Prostate gland (tissue), 2 donors: ENCODE measurements at regions not wholly inside any gene's neighbourhood (a gene's known extent, or its start where the extent isn't known, plus 50 kb on each side); places are given as distances from the start of the nearest gene placed in this dataset.

Experiments
- DNase-seq: peaks from one replicate; pipeline ENCODE4 v3.0.0-alpha.2; 2019; ENCODE audit warnings: low spot score
- H3K27ac ChIP-seq, 2 donors: fragments of 200-600 bp; sonication (generic); 2 replicates each; pipeline ENCODE4 v1.5.1; 2017 to 2019
- H3K27me3 ChIP-seq: fragments of 200-600 bp; sonication (generic); replicated peaks from 2 replicates; pipeline ENCODE4 v1.5.1; 2019; ENCODE audit not compliant: insufficient read depth
- H3K36me3 ChIP-seq, 2 donors: fragments of 200-600 bp; sonication (generic); 1 replicate in 1 of 2; 2 replicates in 1 of 2; pipeline versions ENCODE4 v1.5.1 to v1.8.1; 2017 to 2019
- H3K4me1 ChIP-seq: fragments of 200-600 bp; sonication (generic); replicated peaks from 2 replicates; pipeline ENCODE4 v1.5.1; 2019
- H3K4me3 ChIP-seq, 2 donors: fragments of 200-600 bp; sonication (generic); 2 replicates each; pipeline ENCODE4 v1.5.1; 2017 to 2019
- H3K9me3 ChIP-seq: fragments of 200-600 bp; sonication (generic); 2 replicates; pipeline ENCODE4 v1.5.1; 2017
- POLR2A ChIP-seq: fragments of 450-650 bp; IDR thresholded peaks from one replicate; pipeline ENCODE4 v1.6.1; 2016; ENCODE audit warnings: antibody characterized with exemption, mild to moderate bottlenecking
- POLR2AphosphoS5 ChIP-seq: sonication (generic); formaldehyde crosslinking; IDR thresholded peaks from one replicate; pipeline ENCODE4 v1.6.1; 2017; ENCODE audit warnings: antibody characterized with exemption
- WGBS: methylation state at CpG from one replicate; pipeline ENCODE4 v1.1.5; 2018; 5-methylcytosine and 5-hydroxymethylcytosine counted together
- intact Hi-C: fragments of 100-400 bp; cut with DNase I; formaldehyde crosslinking; loops from one replicate; pipeline ENCODE4 v1.14.2; 2022
- TF ChIP-seq, protein P1 (sequence below), 4 experiments: fragments of 200-600 bp in 2 of 4; fragments of 450-650 bp in 2 of 4; sonication (generic) in 2 of 4; IDR thresholded peaks; 1 replicate in 3 of 4; 2 replicates in 1 of 4; pipeline ENCODE4 v1.5.1; 2016 to 2019; ENCODE audit warnings: antibody characterized with exemption in 4 of 4, mild to moderate bottlenecking in 2 of 4, moderate library complexity in 2 of 4

- Histone ChIP-seq H3K27me3 (no peaks in the 10 kb centered on the region), H3K4me1 (no peaks in the 10 kb centered on the region), H3K36me3 (no peaks in the 10 kb centered on the region), H3K4me3 (no peak overlapping the region), H3K9me3 (no peaks in the 10 kb centered on the region), H3K27ac (no peak overlapping the region)
- intact Hi-C loops: no loop called here
- TF ChIP-seq, protein P1, sequence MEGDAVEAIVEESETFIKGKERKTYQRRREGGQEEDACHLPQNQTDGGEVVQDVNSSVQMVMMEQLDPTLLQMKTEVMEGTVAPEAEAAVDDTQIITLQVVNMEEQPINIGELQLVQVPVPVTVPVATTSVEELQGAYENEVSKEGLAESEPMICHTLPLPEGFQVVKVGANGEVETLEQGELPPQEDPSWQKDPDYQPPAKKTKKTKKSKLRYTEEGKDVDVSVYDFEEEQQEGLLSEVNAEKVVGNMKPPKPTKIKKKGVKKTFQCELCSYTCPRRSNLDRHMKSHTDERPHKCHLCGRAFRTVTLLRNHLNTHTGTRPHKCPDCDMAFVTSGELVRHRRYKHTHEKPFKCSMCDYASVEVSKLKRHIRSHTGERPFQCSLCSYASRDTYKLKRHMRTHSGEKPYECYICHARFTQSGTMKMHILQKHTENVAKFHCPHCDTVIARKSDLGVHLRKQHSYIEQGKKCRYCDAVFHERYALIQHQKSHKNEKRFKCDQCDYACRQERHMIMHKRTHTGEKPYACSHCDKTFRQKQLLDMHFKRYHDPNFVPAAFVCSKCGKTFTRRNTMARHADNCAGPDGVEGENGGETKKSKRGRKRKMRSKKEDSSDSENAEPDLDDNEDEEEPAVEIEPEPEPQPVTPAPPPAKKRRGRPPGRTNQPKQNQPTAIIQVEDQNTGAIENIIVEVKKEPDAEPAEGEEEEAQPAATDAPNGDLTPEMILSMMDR (IDR thresholded peaks at IDR 0.05): no peak
- TF ChIP-seq POLR2AphosphoS5 (no peak), POLR2A (no peak)
- 94% methylated on average over 2 of the region's 2 CpGs for WGBS
- DNase-seq: no peak
Measured at GRCh38 chr11:80293293-80293692, 852.5 kb upstream of the TENM4 start.

- WGBS: 46% methylated on average over 3 of the region's 3 CpGs
Measured at GRCh38 chr11:80284946-80285785, 844.3 kb upstream of the TENM4 start.

DNA sequence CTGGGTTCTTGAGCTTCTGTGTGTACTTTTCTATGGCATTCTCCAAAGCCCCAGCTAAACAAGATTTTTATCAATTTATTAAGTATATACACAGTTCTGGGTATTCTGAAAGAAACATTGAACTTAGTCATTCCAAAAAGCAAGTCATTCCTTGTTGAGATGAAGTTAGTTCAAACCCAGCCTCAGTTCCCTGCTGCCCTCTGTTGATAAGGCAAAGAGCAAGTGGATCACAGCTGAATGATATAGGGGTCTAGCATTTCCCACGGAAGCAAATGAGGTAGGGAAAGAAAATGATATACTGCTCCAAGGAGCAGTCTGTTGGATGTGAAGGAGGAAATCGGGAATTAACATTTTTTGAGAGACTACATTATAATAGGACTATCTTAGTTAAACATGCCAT lies 841.8 kb upstream of the TENM4 start:
- WGBS: 72% methylated on average over 2 of the region's 2 CpGs
- Histone ChIP-seq H3K27ac (no peak overlapping the region), H3K4me3 (no peak overlapping the region), H3K27me3 (no peaks in the 10 kb centered on the region), H3K36me3 (no peaks in the 10 kb centered on the region), H3K4me1 (no peaks in the 10 kb centered on the region), H3K9me3 (no peaks in the 10 kb centered on the region)
- TF ChIP-seq, protein P1 (IDR thresholded peaks at IDR 0.05): no peak
- TF ChIP-seq POLR2AphosphoS5: no peak
- TF ChIP-seq POLR2A: no peak
- DNase-seq: no peak
- intact Hi-C loops: no loop called here

More at GRCh38 chr11:80284946-80285785, 844.3 kb upstream of the TENM4 start:
- no peak for DNase-seq
- Histone ChIP-seq H3K27me3 (no peaks in the 10 kb centered on the region), H3K4me1 (no peaks in the 10 kb centered on the region), H3K9me3 (no peaks in the 10 kb centered on the region), H3K27ac (no peak overlapping the region), H3K4me3 (no peak overlapping the region), H3K36me3 (no peaks in the 10 kb centered on the region)
- intact Hi-C loops: no loop called here
- no peak for TF ChIP-seq POLR2AphosphoS5
- TF ChIP-seq, protein P1 (IDR thresholded peaks at IDR 0.05): no peak
- no peak for TF ChIP-seq POLR2A

- intact Hi-C loops: no loop called here
- peak overlapping the region in 1 of 2 donors; percentile 33 for H3K27ac ChIP-seq
- DNase-seq: peak; percentile 75
- H3K36me3 ChIP-seq: no peaks in the 10 kb centered on the region
- 15% methylated on average over 1 of the region's 1 CpG for WGBS
- H3K27me3 ChIP-seq: no peaks in the 10 kb centered on the region
- no peaks in the 10 kb centered on the region for H3K9me3 ChIP-seq
- H3K4me3 ChIP-seq: no peak overlapping the region
- TF ChIP-seq POLR2AphosphoS5: peak; percentile 76
- TF ChIP-seq POLR2A: no peak
- H3K4me1 ChIP-seq: no peaks in the 10 kb centered on the region
Measured at GRCh38 chr11:80281194-80281593, 840.4 kb upstream of the TENM4 start.

GRCh38 chr11:80280737-80281136 lies 839.9 kb upstream of the TENM4 start:
- WGBS: 7% methylated on average over 3 of the region's 3 CpGs
- intact Hi-C loops: no loop called here
- no peak overlapping the region for H3K4me3 ChIP-seq
- no peaks in the 10 kb centered on the region for H3K9me3 ChIP-seq
- peak; percentile 48 for DNase-seq
- TF ChIP-seq POLR2AphosphoS5 (no peak), POLR2A (no peak)
- TF ChIP-seq, protein P1 (IDR thresholded peaks at IDR 0.05): no peak
- H3K36me3 ChIP-seq: no peaks in the 10 kb centered on the region
- no peaks in the 10 kb centered on the region for H3K27me3 ChIP-seq
- no peaks in the 10 kb centered on the region for H3K4me1 ChIP-seq
- peak overlapping the region in 1 of 2 donors; percentile 33 for H3K27ac ChIP-seq
